ENCODE measurements at regions not wholly inside any gene's neighbourhood (a gene's known extent, or its start where the extent isn't known, plus 50 kb on each side); places are given as distances from the start of the nearest gene placed in this dataset.

GRCh38 chr18:77669331-77669730, 419.7 kb downstream of the GALR1 start:
- TF ChIP-seq CTCF (IDR thresholded peaks at IDR 0.05), result no peak
- ATAC-seq (no peak), DNase-seq (no peak)
- intact Hi-C loops (cut with DNase I, micrococcal nuclease), result no loop called here
- Histone ChIP-seq H3K9me3 (no peaks in the 10 kb centered on the region), H3K36me3 (ENCODE audit: low read depth) (no peaks in the 10 kb centered on the region), H3K4me3 (no peak overlapping the region), H3K4me1 (ENCODE audit: low read depth) (no peaks in the 10 kb centered on the region)

GRCh38 chr18:77671456-77672167, 422.0 kb downstream of the GALR1 start:
- Histone ChIP-seq H3K4me3 (no peak overlapping the region), H3K36me3 (ENCODE audit: low read depth) (no peaks in the 10 kb centered on the region), H3K9me3 (no peaks in the 10 kb centered on the region), H3K4me1 (ENCODE audit: low read depth) (no peaks in the 10 kb centered on the region)
- ATAC-seq (no peak), DNase-seq (no peak)
- no peak for TF ChIP-seq CTCF (IDR thresholded peaks at IDR 0.05)
- intact Hi-C loops (cut with DNase I, micrococcal nuclease), result no loop called here

- intact Hi-C loops (cut with DNase I, micrococcal nuclease), result no loop called here
- H3K4me3 ChIP-seq, result no peak overlapping the region
- H3K36me3 ChIP-seq (ENCODE audit: low read depth), result no peaks in the 10 kb centered on the region
- no peaks in the 10 kb centered on the region for H3K4me1 ChIP-seq (ENCODE audit: low read depth)
- no peaks in the 10 kb centered on the region for H3K9me3 ChIP-seq
- no peak for TF ChIP-seq CTCF (IDR thresholded peaks at IDR 0.05)
- ATAC-seq (no peak), DNase-seq (no peak)
Observed at GRCh38 chr18:77676910-77677309, 427.3 kb downstream of the GALR1 start.

GRCh38 chr18:77677536-77677935, 427.9 kb downstream of the GALR1 start:
- DNase-seq, result no peak
- intact Hi-C loops (cut with DNase I, micrococcal nuclease), result no loop called here

GRCh38 chr18:77679869-77680268, 430.2 kb downstream of the GALR1 start:
- Histone ChIP-seq H3K4me1 (ENCODE audit: low read depth) (no peaks in the 10 kb centered on the region), H3K9me3 (no peaks in the 10 kb centered on the region), H3K4me3 (no peak overlapping the region), H3K36me3 (ENCODE audit: low read depth) (no peaks in the 10 kb centered on the region)
- no peak for TF ChIP-seq CTCF (IDR thresholded peaks at IDR 0.05)
- intact Hi-C loops (cut with DNase I, micrococcal nuclease), result no loop called here
- ATAC-seq (no peak), DNase-seq (no peak)

More at GRCh38 chr18:77677536-77677935, 427.9 kb downstream of the GALR1 start:
- Histone ChIP-seq H3K9me3 (no peaks in the 10 kb centered on the region), H3K4me1 (ENCODE audit: low read depth) (no peaks in the 10 kb centered on the region), H3K36me3 (ENCODE audit: low read depth) (no peaks in the 10 kb centered on the region), H3K4me3 (no peak overlapping the region)
- TF ChIP-seq CTCF (IDR thresholded peaks at IDR 0.05), result no peak
- ATAC-seq, result no peak

- Histone ChIP-seq H3K4me1 (ENCODE audit: low read depth) (no peaks in the 10 kb centered on the region), H3K9me3 (no peaks in the 10 kb centered on the region), H3K4me3 (no peak overlapping the region), H3K36me3 (ENCODE audit: low read depth) (no peaks in the 10 kb centered on the region)
- TF ChIP-seq CTCF (IDR thresholded peaks at IDR 0.05), result no peak
- intact Hi-C loops (cut with DNase I, micrococcal nuclease), result no loop called here
- DNase-seq (no peak), ATAC-seq (no peak)
Observed at GRCh38 chr18:77700051-77700450, 450.4 kb downstream of the GALR1 start.
